Neural progenitor cell (in vitro differentiated cells): ENCODE measurements at regions not wholly inside any gene's neighbourhood (a gene's known extent, or its start where the extent isn't known, plus 50 kb on each side); places are given as distances from the start of the nearest gene placed in this dataset.

Source experiments
- DNase-seq: peaks from one replicate; pipeline ENCODE4 v3.0.0-alpha.2; 2016; ENCODE audit warnings: low spot score
- H2AFZ ChIP-seq: fragments of 200-600 bp; sonication (generic); replicated peaks from 2 replicates; pipeline ENCODE4 v1.6.1; 2016; ENCODE audit warnings: antibody characterized with exemption
- H3F3A ChIP-seq: fragments of 200-600 bp; sonication (generic); 2 replicates; pipeline ENCODE4 v1.6.1; 2016; ENCODE audit warnings: antibody characterized with exemption, low read depth
- H3K27ac ChIP-seq: fragments of 200-600 bp; sonication (generic); 2 replicates; pipeline ENCODE4 v1.5.1; 2016; ENCODE audit warnings: mild to moderate bottlenecking
- H3K27me3 ChIP-seq: fragments of 200-600 bp; sonication (generic); 2 replicates; pipeline ENCODE4 v1.6.1; 2016; ENCODE audit warnings: mild to moderate bottlenecking, moderate library complexity
- H3K36me3 ChIP-seq: fragments of 200-600 bp; sonication (generic); 2 replicates; pipeline ENCODE4 v1.5.1; 2016
- H3K4me1 ChIP-seq: fragments of 200-600 bp; sonication (generic); 2 replicates; pipeline ENCODE4 v1.6.1; 2016; ENCODE audit warnings: mixed run types
- H3K4me2 ChIP-seq: fragments of 200-600 bp; sonication (generic); 2 replicates; pipeline ENCODE4 v1.6.1; 2016
- H3K4me3 ChIP-seq: fragments of 200-600 bp; sonication (generic); 2 replicates; pipeline ENCODE4 v1.5.1; 2016
- H3K79me2 ChIP-seq: fragments of 200-600 bp; sonication (generic); 2 replicates; pipeline ENCODE4 v1.6.1; 2016; ENCODE audit warnings: low read depth
- H3K9ac ChIP-seq: fragments of 200-600 bp; sonication (generic); 2 replicates; pipeline ENCODE4 v1.6.1; 2016
- H3K9me3 ChIP-seq: fragments of 200-600 bp; sonication (generic); 2 replicates; pipeline ENCODE4 v1.5.1; 2016; ENCODE audit warnings: low read depth
- H4K20me1 ChIP-seq: fragments of 200-600 bp; sonication (generic); 2 replicates; pipeline ENCODE4 v1.6.1; 2016; ENCODE audit warnings: low read depth
- H3K27ac Mint-ChIP-seq: 3 replicates; pipeline ENCODE4 v1.8.0; 2021; ENCODE audit warnings: mixed read lengths
- H3K27me3 Mint-ChIP-seq: 2 replicates; pipeline ENCODE4 v1.8.0; 2022; ENCODE audit warnings: low read depth, mild to moderate bottlenecking, inconsistent platforms, moderate library complexity, mixed read lengths; ENCODE audit not compliant: insufficient read depth
- H3K36me3 Mint-ChIP-seq: 3 replicates; pipeline ENCODE4 v1.8.0; 2021; ENCODE audit warnings: mixed read lengths
- H3K4me1 Mint-ChIP-seq: 3 replicates; pipeline ENCODE4 v1.8.0; 2021; ENCODE audit warnings: mixed read lengths
- H3K4me3 Mint-ChIP-seq: 3 replicates; pipeline ENCODE4 v1.8.0; 2021; ENCODE audit warnings: mild to moderate bottlenecking, moderate library complexity, mixed read lengths
- H3K9me3 Mint-ChIP-seq: 3 replicates; pipeline ENCODE4 v1.8.0; 2020; ENCODE audit warnings: mixed read lengths
- CTCF ChIP-seq: fragments of 200-600 bp; sonication (generic); IDR thresholded peaks from 2 replicates; pipeline ENCODE4 v1.5.1; 2017; ENCODE audit warnings: antibody characterized with exemption, mild to moderate bottlenecking
- EZH2 ChIP-seq: fragments of 200-600 bp; sonication (generic); IDR thresholded peaks from 2 replicates; pipeline ENCODE4 v1.6.1; 2017; ENCODE audit warnings: antibody characterized with exemption, mild to moderate bottlenecking, moderate library complexity
- EZH2phosphoT487 ChIP-seq: fragments of 200-600 bp; sonication (generic); IDR thresholded peaks from 2 replicates; pipeline ENCODE4 v1.6.1; 2017; ENCODE audit warnings: antibody characterized with exemption

- Mint-ChIP-seq H3K4me3 (no peak overlapping the region), H3K9me3 (peaks cover 12% of the 10 kb centered on the region), H3K27ac (no peak overlapping the region), H3K4me1 (peaks cover 35% of the 10 kb centered on the region), H3K27me3 (peaks cover 7% of the 10 kb centered on the region), H3K36me3 (no peaks in the 10 kb centered on the region)
- no peak overlapping the region for H3K9ac ChIP-seq
- no peak overlapping the region for H3K4me2 ChIP-seq
- no peaks in the 10 kb centered on the region for H3K79me2 ChIP-seq
- H3K9me3 ChIP-seq = no peaks in the 10 kb centered on the region
- no peak for DNase-seq
- H3K27ac ChIP-seq = no peak overlapping the region
- peaks cover 9% of the 10 kb centered on the region for H3K27me3 ChIP-seq
- TF ChIP-seq EZH2 (no peak), EZH2phosphoT487 (no peak), CTCF (no peak)
- peaks cover 15% of the 10 kb centered on the region for H3K4me1 ChIP-seq
- H3K4me3 ChIP-seq = no peak overlapping the region
- H2AFZ ChIP-seq = no peak overlapping the region
- peaks cover 7% of the 10 kb centered on the region for H3F3A ChIP-seq
- no peaks in the 10 kb centered on the region for H3K36me3 ChIP-seq
- H4K20me1 ChIP-seq = no peaks in the 10 kb centered on the region
These were observed 253.0 kb upstream of the PPP2R2D start for GRCh38 chr10:131647789-131648188.

GRCh38 chr10:131648386-131649020 lies 252.3 kb upstream of the PPP2R2D start:
- Mint-ChIP-seq H3K4me1 (peaks cover 41% of the 10 kb centered on the region), H3K36me3 (no peaks in the 10 kb centered on the region)
- H3K79me2 ChIP-seq = no peaks in the 10 kb centered on the region

GRCh38 chr10:131649617-131650016 lies 251.2 kb upstream of the PPP2R2D start:
- H3K27me3 Mint-ChIP-seq = peaks cover 15% of the 10 kb centered on the region
- H3K9me3 Mint-ChIP-seq = peaks cover 2% of the 10 kb centered on the region
- peaks cover 9% of the 10 kb centered on the region for H3K27me3 ChIP-seq
- no peak overlapping the region for H3K4me3 Mint-ChIP-seq
- no peak overlapping the region for H3K27ac ChIP-seq
- TF ChIP-seq CTCF (no peak), EZH2 (no peak), EZH2phosphoT487 (no peak)
- H3K4me1 ChIP-seq = peaks cover 15% of the 10 kb centered on the region
- no peaks in the 10 kb centered on the region for H4K20me1 ChIP-seq
- DNase-seq = no peak
- H3K79me2 ChIP-seq = no peaks in the 10 kb centered on the region
- H3K4me2 ChIP-seq = no peak overlapping the region
- peaks cover 40% of the 10 kb centered on the region for H3K4me1 Mint-ChIP-seq
- no peak overlapping the region for H3K4me3 ChIP-seq
- H3K36me3 ChIP-seq = no peaks in the 10 kb centered on the region
- H3K27ac Mint-ChIP-seq = no peak overlapping the region
- H3F3A ChIP-seq = peaks cover 7% of the 10 kb centered on the region
- H3K9ac ChIP-seq = no peak overlapping the region
- H3K36me3 Mint-ChIP-seq = no peaks in the 10 kb centered on the region
- no peak overlapping the region for H2AFZ ChIP-seq
- no peaks in the 10 kb centered on the region for H3K9me3 ChIP-seq

More at GRCh38 chr10:131648386-131649020, 252.3 kb upstream of the PPP2R2D start:
- Histone ChIP-seq H3K9me3 (no peaks in the 10 kb centered on the region), H3K4me2 (no peak overlapping the region), H2AFZ (no peak overlapping the region), H3K4me1 (peaks cover 15% of the 10 kb centered on the region), H3K9ac (no peak overlapping the region), H4K20me1 (no peaks in the 10 kb centered on the region), H3K4me3 (no peak overlapping the region), H3K36me3 (no peaks in the 10 kb centered on the region), H3F3A (peaks cover 7% of the 10 kb centered on the region), H3K27ac (no peak overlapping the region), H3K27me3 (peaks cover 9% of the 10 kb centered on the region)
- H3K9me3 Mint-ChIP-seq = peaks cover 8% of the 10 kb centered on the region
- no peak for DNase-seq
- H3K4me3 Mint-ChIP-seq = no peak overlapping the region
- H3K27me3 Mint-ChIP-seq = peaks cover 9% of the 10 kb centered on the region
- H3K27ac Mint-ChIP-seq = no peak overlapping the region
- TF ChIP-seq EZH2phosphoT487 = no peak
- TF ChIP-seq CTCF = no peak
- no peak for TF ChIP-seq EZH2
